ENCODE measurements at regions not wholly inside any gene's neighbourhood (a gene's known extent, or its start where the extent isn't known, plus 50 kb on each side); places are given as distances from the start of the nearest gene placed in this dataset.
"Not testable (repeated sequence)": the region's sequence is repeated elsewhere in the genome, so short reads cannot be mapped to it uniquely, and the experiment has no call there.

DNA sequence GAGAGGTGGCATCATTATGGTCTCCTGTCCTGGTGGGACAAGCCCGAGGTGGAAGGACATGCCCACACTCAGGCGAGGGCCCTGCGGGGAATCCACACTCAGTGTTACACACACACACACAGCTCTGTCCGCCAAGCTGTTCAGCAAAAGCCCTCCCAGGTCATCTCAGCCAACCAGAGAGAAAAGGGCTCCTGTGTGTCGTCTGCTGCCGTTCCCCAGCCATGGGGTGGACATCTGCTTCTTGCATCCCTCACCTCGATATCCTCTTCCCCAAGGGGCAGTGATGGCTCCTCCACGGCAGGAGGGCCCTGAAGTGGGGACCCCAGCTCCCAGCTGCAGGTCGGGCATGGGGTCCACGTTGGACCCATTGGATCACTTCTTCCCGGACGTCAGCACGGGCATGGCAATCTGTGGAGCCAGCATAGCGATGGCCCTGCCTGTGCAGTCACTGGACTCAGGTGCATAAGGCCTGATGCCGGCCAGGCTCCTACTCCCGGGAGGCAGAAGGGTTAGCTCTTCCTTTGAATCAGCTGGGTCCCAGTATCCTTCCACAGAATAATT is 290.1 kb downstream of the C16orf95 start:
- no peaks in the 10 kb centered on the region for H3K9me3 ChIP-seq (ENCODE audit: control insufficient read depth, low read length)
- H3K36me3 ChIP-seq (ENCODE audit: control insufficient read depth, insufficient read depth, low read length): no peaks in the 10 kb centered on the region
- H3K4me3 ChIP-seq (ENCODE audit: extremely low read depth, insufficient read depth, low read length, poor library complexity, severe bottlenecking): no peak overlapping the region
- no peak overlapping the region for H3K27ac ChIP-seq (ENCODE audit: low read depth, low read length, severe bottlenecking)
- no peaks in the 10 kb centered on the region for H3K4me1 ChIP-seq (ENCODE audit: control insufficient read depth, insufficient read depth, low read length, poor library complexity, severe bottlenecking)
- 84 to 86% methylated on average over 11 to 15 of the region's 16 CpGs for WGBS, 2 experiments (ENCODE audit: insufficient coverage in 2 of 2)

DNA sequence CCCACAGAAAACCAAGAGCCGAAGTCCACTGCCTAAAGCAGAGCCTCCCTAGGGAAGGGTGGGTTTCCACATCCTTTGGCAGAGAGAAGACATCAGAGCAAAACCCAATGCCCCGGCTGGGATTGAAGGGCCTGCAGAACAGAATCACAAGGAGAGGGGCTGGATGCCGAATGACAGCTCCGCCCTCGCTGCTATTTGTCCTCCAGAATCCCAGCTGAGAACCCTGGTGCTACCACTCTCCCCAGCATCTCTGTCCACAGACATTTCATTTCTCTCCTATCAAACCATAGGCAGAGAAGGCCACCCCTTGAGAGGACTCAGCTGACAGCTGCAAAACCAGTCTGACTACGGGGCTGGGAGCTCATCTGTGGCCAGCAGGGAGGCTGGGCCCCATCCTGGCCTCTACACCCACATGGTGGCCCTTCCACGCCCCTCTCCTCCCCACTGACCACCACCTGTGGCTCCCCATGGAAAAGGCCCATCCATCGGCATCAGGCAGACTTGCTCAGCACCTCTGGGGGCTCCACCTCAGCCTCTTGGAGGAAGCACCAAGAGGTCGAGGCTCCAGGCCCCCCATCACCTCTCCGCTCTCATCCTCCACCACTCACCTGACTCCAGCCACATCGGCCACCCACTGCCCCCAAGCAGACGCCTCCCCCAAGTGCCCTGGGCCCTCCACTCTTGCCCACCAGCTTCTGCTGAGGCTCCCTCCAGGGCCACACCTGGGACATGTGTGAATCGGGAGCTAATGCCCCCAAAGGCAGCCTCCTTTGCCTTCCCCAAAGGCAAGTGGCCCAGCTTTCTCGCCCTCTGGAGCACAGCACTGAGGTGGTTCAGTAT is 288.5 kb downstream of the C16orf95 start:
- WGBS, 2 experiments (ENCODE audit: insufficient coverage in 2 of 2): 95% methylated on average over 10 of the region's 14 CpGs
- Histone ChIP-seq H3K27ac (ENCODE audit: low read depth, low read length, severe bottlenecking) (no peak overlapping the region), H3K4me1 (ENCODE audit: control insufficient read depth, insufficient read depth, low read length, poor library complexity, severe bottlenecking) (peaks cover 10% of the 10 kb centered on the region), H3K4me3 (ENCODE audit: extremely low read depth, insufficient read depth, low read length, poor library complexity, severe bottlenecking) (no peak overlapping the region), H3K9me3 (ENCODE audit: control insufficient read depth, low read length) (no peaks in the 10 kb centered on the region), H3K36me3 (ENCODE audit: control insufficient read depth, insufficient read depth, low read length) (no peaks in the 10 kb centered on the region)

DNA sequence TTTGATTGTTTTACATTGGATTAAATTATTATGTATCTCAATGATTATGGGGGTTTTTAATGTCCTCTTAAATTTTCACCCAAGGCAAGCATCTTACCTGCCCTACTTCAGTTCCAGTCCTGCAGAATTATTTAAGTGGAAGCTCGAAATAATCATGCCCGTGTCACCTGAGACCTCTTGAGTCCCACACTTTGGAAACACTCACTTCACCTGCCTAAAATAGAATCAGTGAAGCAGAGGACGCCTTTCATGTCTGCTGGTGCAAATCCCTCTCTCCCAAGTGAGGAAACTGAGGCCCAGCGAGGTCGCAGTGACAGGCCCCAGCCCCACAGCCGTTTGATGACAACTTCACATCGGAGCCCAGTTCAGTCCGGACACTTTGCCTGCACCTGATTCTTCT is 284.6 kb downstream of the C16orf95 start:
- WGBS, 2 experiments (ENCODE audit: insufficient coverage in 2 of 2): 96 to 97% methylated on average over 7 to 8 of the region's 8 CpGs
- Histone ChIP-seq H3K27ac (ENCODE audit: low read depth, low read length, severe bottlenecking) (no peak overlapping the region), H3K36me3 (ENCODE audit: control insufficient read depth, insufficient read depth, low read length) (no peaks in the 10 kb centered on the region), H3K4me3 (ENCODE audit: extremely low read depth, insufficient read depth, low read length, poor library complexity, severe bottlenecking) (no peak overlapping the region), H3K4me1 (ENCODE audit: control insufficient read depth, insufficient read depth, low read length, poor library complexity, severe bottlenecking) (peaks cover 22% of the 10 kb centered on the region), H3K9me3 (ENCODE audit: control insufficient read depth, low read length) (no peaks in the 10 kb centered on the region)

GRCh38 chr16:87033021-87033471 is 284.1 kb downstream of the C16orf95 start:
- H3K27ac ChIP-seq (ENCODE audit: low read depth, low read length, severe bottlenecking): no peak overlapping the region
- no peaks in the 10 kb centered on the region for H3K9me3 ChIP-seq (ENCODE audit: control insufficient read depth, low read length)
- WGBS, 2 experiments (ENCODE audit: insufficient coverage in 2 of 2): 92 to 93% methylated on average over 10 to 11 of the region's 15 CpGs
- no peaks in the 10 kb centered on the region for H3K36me3 ChIP-seq (ENCODE audit: control insufficient read depth, insufficient read depth, low read length)
- H3K4me1 ChIP-seq (ENCODE audit: control insufficient read depth, insufficient read depth, low read length, poor library complexity, severe bottlenecking): peaks cover 22% of the 10 kb centered on the region
- no peak overlapping the region for H3K4me3 ChIP-seq (ENCODE audit: extremely low read depth, insufficient read depth, low read length, poor library complexity, severe bottlenecking)

GRCh38 chr16:87033541-87034300 is 283.5 kb downstream of the C16orf95 start:
- 90 to 92% methylated on average over 12 to 15 of the region's 18 CpGs for WGBS, 2 experiments (ENCODE audit: insufficient coverage in 2 of 2)
- Histone ChIP-seq H3K27ac (ENCODE audit: low read depth, low read length, severe bottlenecking) (no peak overlapping the region), H3K4me3 (ENCODE audit: extremely low read depth, insufficient read depth, low read length, poor library complexity, severe bottlenecking) (no peak overlapping the region), H3K4me1 (ENCODE audit: control insufficient read depth, insufficient read depth, low read length, poor library complexity, severe bottlenecking) (peaks cover 22% of the 10 kb centered on the region), H3K9me3 (ENCODE audit: control insufficient read depth, low read length) (no peaks in the 10 kb centered on the region), H3K36me3 (ENCODE audit: control insufficient read depth, insufficient read depth, low read length) (no peaks in the 10 kb centered on the region)

DNA sequence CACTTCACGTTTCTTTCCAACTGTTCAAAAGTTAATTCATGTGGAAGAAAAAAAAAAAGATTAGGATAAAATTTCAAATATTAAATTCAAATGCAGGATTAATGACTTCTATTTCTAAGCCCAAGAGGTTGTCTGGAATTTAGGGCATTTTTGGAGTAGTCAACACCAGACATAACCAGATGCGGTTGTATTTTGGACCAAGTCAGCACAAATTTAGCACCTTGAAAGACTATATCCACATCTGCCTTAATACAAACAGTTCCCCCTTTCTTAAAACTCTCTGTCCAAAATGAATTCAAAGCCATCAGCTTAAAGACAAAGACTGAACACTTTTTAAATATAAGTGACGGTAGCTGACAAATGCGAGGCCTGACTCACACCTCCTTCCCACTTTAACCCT is 282.9 kb downstream of the C16orf95 start:
- WGBS, 2 experiments (ENCODE audit: insufficient coverage in 2 of 2): 74 to 86% methylated on average over 1 to 3 of the region's 4 CpGs
- no peaks in the 10 kb centered on the region for H3K9me3 ChIP-seq (ENCODE audit: control insufficient read depth, low read length)
- H3K27ac ChIP-seq (ENCODE audit: low read depth, low read length, severe bottlenecking): no peak overlapping the region

GRCh38 chr16:87035053-87035452 is 282.1 kb downstream of the C16orf95 start:
- Histone ChIP-seq H3K27ac (ENCODE audit: low read depth, low read length, severe bottlenecking) (no peak overlapping the region), H3K4me1 (ENCODE audit: control insufficient read depth, insufficient read depth, low read length, poor library complexity, severe bottlenecking) (peaks cover 22% of the 10 kb centered on the region), H3K36me3 (ENCODE audit: control insufficient read depth, insufficient read depth, low read length) (no peaks in the 10 kb centered on the region), H3K4me3 (ENCODE audit: extremely low read depth, insufficient read depth, low read length, poor library complexity, severe bottlenecking) (no peak overlapping the region), H3K9me3 (ENCODE audit: control insufficient read depth, low read length) (no peaks in the 10 kb centered on the region)
- 95 to 99% methylated on average over 7 of the region's 7 CpGs for WGBS, 2 experiments (ENCODE audit: insufficient coverage in 2 of 2)

More for the DNA sequence above, 282.9 kb downstream of the C16orf95 start:
- Histone ChIP-seq H3K4me1 (ENCODE audit: control insufficient read depth, insufficient read depth, low read length, poor library complexity, severe bottlenecking) (peaks cover 22% of the 10 kb centered on the region), H3K36me3 (ENCODE audit: control insufficient read depth, insufficient read depth, low read length) (no peaks in the 10 kb centered on the region), H3K4me3 (ENCODE audit: extremely low read depth, insufficient read depth, low read length, poor library complexity, severe bottlenecking) (no peak overlapping the region)

DNA sequence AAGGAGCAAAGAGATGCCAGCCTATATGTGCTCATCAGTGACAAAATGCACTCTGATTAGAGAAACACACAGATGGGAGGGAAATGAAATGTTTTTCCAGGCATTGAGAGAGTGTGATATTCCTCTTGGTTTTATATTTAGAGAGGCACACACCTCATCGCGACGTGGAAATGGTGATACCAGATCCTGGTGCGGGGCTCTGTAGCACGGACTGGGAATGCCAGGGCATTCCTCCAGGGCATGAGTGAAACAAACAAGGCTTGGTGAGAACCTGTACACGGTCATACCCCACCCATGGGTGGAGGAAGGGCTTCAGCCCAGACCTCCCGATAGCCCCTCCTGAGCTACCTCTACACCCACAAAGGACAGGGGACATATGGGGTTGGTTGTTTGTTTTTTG is 280.2 kb downstream of the C16orf95 start:
- peaks cover 27% of the 10 kb centered on the region for H3K4me1 ChIP-seq (ENCODE audit: control insufficient read depth, insufficient read depth, low read length, poor library complexity, severe bottlenecking)
- H3K9me3 ChIP-seq (ENCODE audit: control insufficient read depth, low read length): no peaks in the 10 kb centered on the region
- WGBS, 2 experiments (ENCODE audit: insufficient coverage in 2 of 2): 74 to 80% methylated on average over 2 to 5 of the region's 7 CpGs
- H3K4me3 ChIP-seq (ENCODE audit: extremely low read depth, insufficient read depth, low read length, poor library complexity, severe bottlenecking): no peak overlapping the region
- no peak overlapping the region for H3K27ac ChIP-seq (ENCODE audit: low read depth, low read length, severe bottlenecking)
- H3K36me3 ChIP-seq (ENCODE audit: control insufficient read depth, insufficient read depth, low read length): no peaks in the 10 kb centered on the region

- 73 to 93% methylated on average over 1 to 2 of the region's 3 CpGs for WGBS, 2 experiments (ENCODE audit: insufficient coverage in 2 of 2)
- H3K36me3 ChIP-seq (ENCODE audit: control insufficient read depth, insufficient read depth, low read length); H3K4me3 ChIP-seq (ENCODE audit: extremely low read depth, insufficient read depth, low read length, poor library complexity, severe bottlenecking); H3K9me3 ChIP-seq (ENCODE audit: control insufficient read depth, low read length); H3K27ac ChIP-seq (ENCODE audit: low read depth, low read length, severe bottlenecking): not testable (repeated sequence)
- peaks cover 32% of the 10 kb centered on the region for H3K4me1 ChIP-seq (ENCODE audit: control insufficient read depth, insufficient read depth, low read length, poor library complexity, severe bottlenecking)
These were observed 278.7 kb downstream of the C16orf95 start for GRCh38 chr16:87038528-87038927.

GRCh38 chr16:87040169-87041117 is 276.7 kb downstream of the C16orf95 start:
- Histone ChIP-seq H3K27ac (ENCODE audit: low read depth, low read length, severe bottlenecking) (no peak overlapping the region), H3K4me1 (ENCODE audit: control insufficient read depth, insufficient read depth, low read length, poor library complexity, severe bottlenecking) (peaks cover 37% of the 10 kb centered on the region), H3K4me3 (ENCODE audit: extremely low read depth, insufficient read depth, low read length, poor library complexity, severe bottlenecking) (no peak overlapping the region), H3K36me3 (ENCODE audit: control insufficient read depth, insufficient read depth, low read length) (no peaks in the 10 kb centered on the region), H3K9me3 (ENCODE audit: control insufficient read depth, low read length) (no peaks in the 10 kb centered on the region)
- 94 to 95% methylated on average over 11 to 13 of the region's 15 CpGs for WGBS, 2 experiments (ENCODE audit: insufficient coverage in 2 of 2)
